CD14-positive monocyte (primary cell): ENCODE measurements at regions not wholly inside any gene's neighbourhood (a gene's known extent, or its start where the extent isn't known, plus 50 kb on each side); places are given as distances from the start of the nearest gene placed in this dataset.

Source experiments
- DNase-seq, 3 donors: peaks; one replicate each; pipeline ENCODE4 v3.0.0-alpha.2; 2011 to 2022
- H2AFZ ChIP-seq: 2 replicates; pipeline ENCODE4 v1.6.0; 2012; ENCODE audit warnings: mild to moderate bottlenecking, low read depth, low read length, inconsistent platforms; ENCODE audit not compliant: insufficient read depth, poor library complexity, severe bottlenecking
- H3K27ac ChIP-seq, 2 donors: 1 replicate in 1 of 2; 2 replicates in 1 of 2; pipeline ENCODE4 v1.5.1; 2012 to 2013; ENCODE audit warnings: low read length in 2 of 2, control low read depth in 1 of 2, inconsistent platforms in 1 of 2, low read depth in 1 of 2, mild to moderate bottlenecking in 1 of 2
- H3K27me3 ChIP-seq, 2 donors: one replicate each; pipeline versions ENCODE4 v1.6.0 to v1.6.1; 2011 to 2013; ENCODE audit warnings: low read length in 2 of 2; ENCODE audit not compliant: control insufficient read depth in 2 of 2, insufficient read depth in 2 of 2
- H3K36me3 ChIP-seq, 2 donors: replicated peaks in 1 of 2; 1 replicate in 1 of 2; 2 replicates in 1 of 2; pipeline versions ENCODE4 v1.5.1 to v1.6.1; 2012 to 2013; ENCODE audit warnings: low read length in 2 of 2, control low read depth in 1 of 2, inconsistent platforms in 1 of 2, mild to moderate bottlenecking in 1 of 2; ENCODE audit not compliant: insufficient read depth in 2 of 2, control insufficient read depth in 1 of 2
- H3K4me1 ChIP-seq, 2 donors: 1 replicate in 1 of 2; 2 replicates in 1 of 2; pipeline versions ENCODE4 v1.5.1 to v1.6.1; 2012 to 2013; ENCODE audit warnings: low read length in 2 of 2, control low read depth in 1 of 2, inconsistent platforms in 1 of 2, mild to moderate bottlenecking in 1 of 2, moderate library complexity in 1 of 2; ENCODE audit not compliant: insufficient read depth in 2 of 2, control insufficient read depth in 1 of 2
- H3K4me2 ChIP-seq: replicated peaks from 2 replicates; pipeline ENCODE3; 2012; ENCODE audit warnings: low read length, moderate library complexity, mild to moderate bottlenecking; ENCODE audit not compliant: poor library complexity, severe bottlenecking; ENCODE audit errors: extremely low read depth
- H3K4me3 ChIP-seq, 3 experiments: fragments of 200-600 bp in 1 of 3; sonication (generic) in 1 of 3; replicated peaks in 1 of 3; 1 replicate in 2 of 3; 2 replicates in 1 of 3; pipeline ENCODE4 v1.5.1; 2011 to 2013; ENCODE audit warnings: low read length in 3 of 3, mild to moderate bottlenecking in 3 of 3, control low read depth in 2 of 3, low read depth in 2 of 3, inconsistent platforms in 1 of 3, moderate library complexity in 1 of 3
- H3K79me2 ChIP-seq: 2 replicates; pipeline ENCODE4 v1.6.0; 2012; ENCODE audit warnings: mild to moderate bottlenecking, control low read depth, inconsistent platforms, low read length, moderate library complexity; ENCODE audit not compliant: insufficient read depth
- H3K9ac ChIP-seq: 2 replicates; pipeline ENCODE4 v1.6.0; 2017; ENCODE audit warnings: low read length, mild to moderate bottlenecking; ENCODE audit not compliant: insufficient read depth, poor library complexity, severe bottlenecking
- H3K9me3 ChIP-seq, 2 donors: replicated peaks in 1 of 2; 1 replicate in 1 of 2; 2 replicates in 1 of 2; pipeline versions ENCODE4 v1.5.1 to v1.6.1; 2012 to 2013; ENCODE audit warnings: low read length in 2 of 2, control low read depth in 1 of 2; ENCODE audit not compliant: control insufficient read depth in 1 of 2, insufficient read depth in 1 of 2
- H4K20me1 ChIP-seq: 2 replicates; pipeline ENCODE4 v1.6.0; 2012; ENCODE audit warnings: mild to moderate bottlenecking, low read length, control low read depth, moderate library complexity; ENCODE audit not compliant: insufficient read depth
- H3K27ac Mint-ChIP-seq, 7 donors: one replicate each; pipeline ENCODE4 v1.8.0; 2020; ENCODE audit warnings: mild to moderate bottlenecking in 7 of 7, mixed read lengths in 7 of 7, moderate library complexity in 6 of 7, inconsistent platforms in 2 of 7
- H3K27me3 Mint-ChIP-seq, 3 donors: one replicate each; pipeline ENCODE4 v1.8.0; 2021 to 2022; ENCODE audit warnings: low read depth in 3 of 3, mild to moderate bottlenecking in 3 of 3, mixed read lengths in 3 of 3, moderate library complexity in 3 of 3, inconsistent platforms in 1 of 3
- H3K36me3 Mint-ChIP-seq, 2 donors: one replicate each; pipeline ENCODE4 v1.8.0; 2020; ENCODE audit warnings: mixed read lengths in 2 of 2, inconsistent platforms in 1 of 2, mild to moderate bottlenecking in 1 of 2
- H3K4me1 Mint-ChIP-seq: one replicate; pipeline ENCODE4 v1.8.0; 2020; ENCODE audit warnings: mild to moderate bottlenecking, mixed read lengths
- H3K4me3 Mint-ChIP-seq, 2 donors: one replicate each; pipeline ENCODE4 v1.8.0; 2020; ENCODE audit warnings: mild to moderate bottlenecking in 2 of 2, mixed read lengths in 2 of 2, moderate library complexity in 1 of 2
- H3K9me3 Mint-ChIP-seq, 7 donors: one replicate each; pipeline ENCODE4 v1.8.0; 2020 to 2022; ENCODE audit warnings: mixed read lengths in 7 of 7, mild to moderate bottlenecking in 6 of 7, moderate library complexity in 6 of 7, inconsistent platforms in 2 of 7
- whole genome bisulfite sequencing: methylation state at CpG from one replicate; pipeline ENCODE4 v1.1.5; 2013; ENCODE audit warnings: missing lambda C conversion rate; ENCODE audit not compliant: insufficient coverage; 5-methylcytosine and 5-hydroxymethylcytosine counted together
- intact Hi-C, 2 donors: fragments of 100-400 bp; cut with micrococcal nuclease; formaldehyde crosslinking; loops; one replicate each; pipeline versions ENCODE4 v1.15.0 to v1.15.1; 2023
- TF ChIP-seq, protein P1 (sequence below): fragments of 200-600 bp; IDR thresholded peaks from one replicate; pipeline ENCODE4 v1.8.0; 2022; ENCODE audit warnings: antibody characterized with exemption, mild to moderate bottlenecking

DNA sequence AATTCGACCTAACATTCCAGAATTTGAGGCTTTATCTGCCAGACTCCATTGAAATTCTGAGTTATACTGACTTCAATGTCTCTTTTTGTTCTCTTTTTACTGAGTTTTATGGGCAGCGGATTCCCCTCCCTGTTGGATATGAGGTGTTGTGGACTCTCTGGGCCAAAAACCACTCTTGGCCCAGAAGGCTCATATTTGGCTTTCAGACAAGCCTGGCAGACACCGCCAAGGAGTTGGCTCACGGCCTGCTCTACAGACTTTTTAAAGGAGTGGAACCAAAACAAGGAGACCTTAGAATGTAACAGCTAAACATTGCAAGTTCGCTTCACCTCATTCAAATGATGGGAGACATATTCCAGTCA lies 206.4 kb upstream of the NCKAP5 start:
- H3K9me3 Mint-ChIP-seq = no peaks in the 10 kb centered on the region
- H3K4me1 Mint-ChIP-seq = no peaks in the 10 kb centered on the region
- TF ChIP-seq, protein P1, sequence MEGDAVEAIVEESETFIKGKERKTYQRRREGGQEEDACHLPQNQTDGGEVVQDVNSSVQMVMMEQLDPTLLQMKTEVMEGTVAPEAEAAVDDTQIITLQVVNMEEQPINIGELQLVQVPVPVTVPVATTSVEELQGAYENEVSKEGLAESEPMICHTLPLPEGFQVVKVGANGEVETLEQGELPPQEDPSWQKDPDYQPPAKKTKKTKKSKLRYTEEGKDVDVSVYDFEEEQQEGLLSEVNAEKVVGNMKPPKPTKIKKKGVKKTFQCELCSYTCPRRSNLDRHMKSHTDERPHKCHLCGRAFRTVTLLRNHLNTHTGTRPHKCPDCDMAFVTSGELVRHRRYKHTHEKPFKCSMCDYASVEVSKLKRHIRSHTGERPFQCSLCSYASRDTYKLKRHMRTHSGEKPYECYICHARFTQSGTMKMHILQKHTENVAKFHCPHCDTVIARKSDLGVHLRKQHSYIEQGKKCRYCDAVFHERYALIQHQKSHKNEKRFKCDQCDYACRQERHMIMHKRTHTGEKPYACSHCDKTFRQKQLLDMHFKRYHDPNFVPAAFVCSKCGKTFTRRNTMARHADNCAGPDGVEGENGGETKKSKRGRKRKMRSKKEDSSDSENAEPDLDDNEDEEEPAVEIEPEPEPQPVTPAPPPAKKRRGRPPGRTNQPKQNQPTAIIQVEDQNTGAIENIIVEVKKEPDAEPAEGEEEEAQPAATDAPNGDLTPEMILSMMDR = no peak
- Histone ChIP-seq H3K27ac (no peak overlapping the region), H2AFZ (no peak overlapping the region), H3K9me3 (no peaks in the 10 kb centered on the region), H3K4me1 (no peaks in the 10 kb centered on the region), H3K4me3 (no peak overlapping the region), H3K9ac (no peak overlapping the region), H4K20me1 (no peaks in the 10 kb centered on the region), H3K79me2 (no peaks in the 10 kb centered on the region), H3K27me3 (no peaks in the 10 kb centered on the region), H3K36me3 (no peaks in the 10 kb centered on the region), H3K4me2 (no peak overlapping the region)
- 100% methylated on average over 2 of the region's 5 CpGs for WGBS
- no peak overlapping the region for H3K27ac Mint-ChIP-seq
- H3K4me3 Mint-ChIP-seq = no peak overlapping the region
- no peak for DNase-seq
- no peaks in the 10 kb centered on the region for H3K27me3 Mint-ChIP-seq
- H3K36me3 Mint-ChIP-seq = no peaks in the 10 kb centered on the region
- intact Hi-C loops = no loop called here

DNA sequence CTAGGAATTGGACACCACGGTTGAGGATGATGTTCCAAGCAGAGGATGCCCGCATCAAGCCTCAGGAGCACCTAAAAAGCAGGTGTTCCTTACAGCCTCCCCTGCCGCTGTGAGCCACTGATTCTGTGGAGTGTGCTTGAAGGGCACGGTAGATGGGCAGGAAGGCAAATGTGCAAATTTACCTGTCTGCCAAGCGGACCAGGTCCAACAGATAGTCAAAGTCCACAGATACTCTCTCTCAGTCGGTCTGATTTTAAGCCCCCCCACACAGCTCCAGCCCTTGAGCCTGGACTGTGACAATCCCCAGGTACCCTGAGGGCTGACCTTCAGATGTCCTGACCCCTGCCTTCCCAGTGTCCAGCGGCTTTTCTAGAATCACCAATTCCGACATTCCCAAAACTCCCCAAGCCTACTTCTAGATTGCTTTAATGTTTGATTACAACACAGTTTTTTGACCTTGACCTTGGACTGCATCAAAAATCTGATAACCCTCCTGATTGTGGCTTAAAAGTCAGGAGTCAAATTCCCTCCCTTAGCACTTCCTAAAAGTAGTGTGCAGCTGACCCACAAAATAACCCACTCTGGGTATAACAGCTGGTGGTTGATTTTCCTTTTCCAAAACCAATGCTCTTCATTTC lies 208.8 kb upstream of the NCKAP5 start:
- WGBS = 93% methylated on average over 8 of the region's 8 CpGs
- no peaks in the 10 kb centered on the region for H3K36me3 ChIP-seq
- H3K27ac ChIP-seq = no peak overlapping the region
- H3K4me3 Mint-ChIP-seq = no peak overlapping the region
- DNase-seq = no peak
- no peaks in the 10 kb centered on the region for H4K20me1 ChIP-seq
- H3K9me3 ChIP-seq = no peaks in the 10 kb centered on the region
- H3K27me3 Mint-ChIP-seq = no peaks in the 10 kb centered on the region
- H3K27me3 ChIP-seq = no peaks in the 10 kb centered on the region
- no peak overlapping the region for H3K9ac ChIP-seq
- intact Hi-C loops = no loop called here
- no peak overlapping the region for H3K4me2 ChIP-seq
- TF ChIP-seq, protein P1 = no peak
- H3K27ac Mint-ChIP-seq = no peak overlapping the region
- H3K9me3 Mint-ChIP-seq = no peaks in the 10 kb centered on the region
- H3K4me3 ChIP-seq = no peak overlapping the region
- no peak overlapping the region for H2AFZ ChIP-seq
- no peaks in the 10 kb centered on the region for H3K4me1 Mint-ChIP-seq
- H3K4me1 ChIP-seq = no peaks in the 10 kb centered on the region
- no peaks in the 10 kb centered on the region for H3K36me3 Mint-ChIP-seq
- H3K79me2 ChIP-seq = no peaks in the 10 kb centered on the region
